ENCODE measurements at regions not wholly inside any gene's neighbourhood (a gene's known extent, or its start where the extent isn't known, plus 50 kb on each side); places are given as distances from the start of the nearest gene placed in this dataset.

- DNase-seq = no peak
Measured at GRCh38 chr7:41054960-41055661, 647.8 kb downstream of the INHBA start.

GRCh38 chr7:41053820-41054219, 649.1 kb downstream of the INHBA start:
- DNase-seq = no peak

- no peak for DNase-seq
Measured at GRCh38 chr7:41052736-41053135, 650.2 kb downstream of the INHBA start.

DNA sequence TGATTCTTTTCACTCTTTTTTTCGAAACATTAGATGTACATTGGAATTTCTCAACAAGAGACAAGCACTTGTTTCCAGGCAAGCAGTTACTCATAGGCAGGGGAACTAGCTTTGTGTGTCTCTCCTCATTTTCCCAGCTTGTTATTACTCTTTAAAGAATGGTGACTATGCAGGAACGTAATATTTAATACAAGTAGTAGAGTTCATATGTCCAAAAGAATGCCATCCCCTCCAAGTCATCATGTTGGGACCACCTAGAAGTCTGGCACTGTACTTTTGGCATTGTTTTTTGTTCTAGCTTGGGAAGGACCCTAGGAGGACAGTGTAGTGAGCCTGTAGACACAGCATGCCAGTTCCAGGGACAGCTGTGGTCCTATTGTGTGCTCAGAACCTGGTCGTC, 650.7 kb downstream of the INHBA start:
- no peak for DNase-seq

GRCh38 chr7:41051535-41051934, 651.4 kb downstream of the INHBA start:
- DNase-seq = no peak

DNA sequence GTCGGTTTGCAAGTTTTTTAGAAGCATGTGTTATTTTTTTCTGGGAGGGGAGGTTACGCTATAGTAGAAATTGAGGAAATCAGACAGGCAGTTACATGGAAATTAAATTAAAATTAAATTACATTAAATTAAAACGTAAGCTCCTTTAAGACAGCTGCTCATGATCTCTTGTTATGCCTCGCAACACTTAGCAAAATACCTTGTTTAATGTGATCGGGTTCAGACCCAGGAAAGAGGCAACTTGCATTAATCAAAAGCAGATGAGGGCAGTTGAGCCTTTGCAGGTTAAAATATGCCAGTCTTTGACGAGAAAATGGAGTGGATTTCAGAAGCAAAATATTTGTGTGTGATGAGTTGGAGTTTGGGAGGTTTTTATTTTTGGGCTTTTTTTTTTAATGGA, 651.8 kb downstream of the INHBA start:
- DNase-seq = no peak

- DNase-seq = no peak
Measured at GRCh38 chr7:41048771-41049170, 654.1 kb downstream of the INHBA start.

- no peak for DNase-seq
Measured at GRCh38 chr7:41047789-41048191, 655.1 kb downstream of the INHBA start.

DNA sequence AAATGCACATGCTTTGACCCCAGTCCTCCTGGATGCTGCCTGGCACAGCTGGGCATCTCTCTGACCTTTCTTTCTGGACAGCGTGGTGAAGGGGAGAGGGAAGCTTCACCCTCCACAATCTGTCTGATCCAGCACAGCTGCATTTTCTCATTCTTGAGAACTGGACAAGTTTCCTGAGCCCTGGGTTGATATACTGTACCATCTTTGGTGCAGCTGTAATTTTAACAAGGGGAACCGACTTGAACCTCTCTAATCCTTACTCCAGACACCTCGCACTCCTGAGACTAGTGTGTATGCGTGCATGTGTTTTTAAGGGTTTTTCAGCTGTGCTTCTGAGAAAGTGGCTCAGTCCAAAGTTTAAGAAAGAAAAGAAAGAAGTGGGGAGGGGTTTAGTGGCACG, 655.7 kb downstream of the INHBA start:
- no peak for DNase-seq

DNA sequence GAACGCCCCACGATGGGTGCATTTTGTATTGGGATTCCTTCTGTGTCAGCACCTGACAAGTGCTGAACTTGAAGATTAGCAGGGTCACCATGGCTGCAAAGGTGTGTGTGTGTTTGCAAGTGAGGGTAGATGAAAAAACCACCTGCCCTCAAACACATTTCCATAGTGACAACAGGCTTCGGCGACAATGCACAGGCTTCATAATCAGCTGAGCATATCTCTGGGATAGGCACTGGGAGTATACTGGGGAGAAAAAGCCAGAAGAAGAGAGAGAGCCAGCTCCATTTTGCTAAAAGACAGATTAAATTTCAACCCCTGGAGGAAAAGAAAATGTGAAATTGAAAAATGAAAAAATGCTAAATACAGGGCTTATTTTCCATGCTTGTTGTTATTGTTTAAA, 656.1 kb downstream of the INHBA start:
- no peak for DNase-seq

DNA sequence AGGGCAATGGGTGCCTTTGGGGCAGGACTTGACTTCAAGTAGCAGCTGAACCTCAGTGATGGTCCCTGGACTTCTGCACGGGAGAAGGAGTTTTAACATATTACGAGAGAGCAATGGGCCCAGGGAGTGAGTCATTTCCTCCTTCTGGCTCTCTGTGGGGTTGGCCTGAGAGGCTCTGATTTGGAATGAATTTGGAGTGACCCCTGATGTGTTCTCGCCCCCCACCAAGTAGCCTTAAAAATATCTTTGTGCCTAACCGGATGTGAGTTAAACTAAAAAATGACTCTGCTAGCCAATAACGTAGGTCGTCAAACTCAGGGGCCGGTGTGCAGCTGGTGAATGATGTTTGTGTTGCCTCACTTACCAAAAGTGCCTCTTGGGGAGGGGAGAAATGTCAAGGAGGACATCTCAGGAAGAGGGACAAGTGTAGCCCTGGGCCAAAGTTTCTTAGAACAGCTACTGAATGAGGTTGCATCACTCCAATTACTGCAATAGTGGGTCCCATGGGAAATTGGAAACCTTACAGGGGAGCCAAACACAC, 656.6 kb downstream of the INHBA start:
- no peak for DNase-seq

GRCh38 chr7:41045556-41046123, 657.2 kb downstream of the INHBA start:
- no peak for DNase-seq

DNA sequence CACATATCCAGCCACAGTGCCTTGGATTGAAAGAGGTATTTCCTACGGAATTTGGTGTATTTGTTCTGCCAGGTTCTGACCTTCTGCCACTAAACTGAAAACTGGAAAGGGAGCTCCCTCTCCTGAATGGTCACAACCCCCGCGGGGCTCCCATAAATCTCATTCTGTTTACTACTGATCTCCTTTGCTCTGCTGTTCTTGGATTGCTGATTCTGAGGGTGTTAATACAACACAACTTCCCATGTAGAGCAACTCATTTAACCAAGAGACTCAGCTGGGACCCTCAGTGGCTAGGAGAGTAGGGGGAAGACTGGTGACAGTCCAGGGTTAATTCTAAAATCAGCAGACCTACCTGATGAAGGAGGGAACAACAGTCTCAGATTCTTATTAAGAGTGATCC, 662.9 kb downstream of the INHBA start:
- no peak for DNase-seq

GRCh38 chr7:41039386-41039953, 663.4 kb downstream of the INHBA start:
- DNase-seq = no peak

- no peak for DNase-seq
Measured at GRCh38 chr7:41038211-41038610, 664.7 kb downstream of the INHBA start.

DNA sequence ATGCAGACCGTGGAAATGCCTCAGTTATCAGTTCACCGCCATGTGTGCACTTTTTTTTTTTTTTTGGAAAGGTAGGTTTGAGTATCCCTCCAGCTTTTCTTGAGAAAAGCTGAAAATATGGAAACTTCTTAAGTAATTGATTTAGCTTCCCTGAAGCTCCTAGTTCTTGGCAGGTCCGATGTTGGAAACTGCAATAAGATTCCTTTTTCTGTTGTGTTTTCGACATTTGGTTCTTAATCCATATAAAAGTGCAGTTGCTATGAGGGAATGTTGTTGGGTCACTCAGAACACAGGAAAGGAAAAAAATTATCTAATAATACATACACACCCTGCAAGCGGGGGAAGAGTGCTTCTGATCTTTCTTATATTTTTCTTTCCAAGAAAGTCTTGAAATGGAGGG, 665.2 kb downstream of the INHBA start:
- no peak for DNase-seq

DNA sequence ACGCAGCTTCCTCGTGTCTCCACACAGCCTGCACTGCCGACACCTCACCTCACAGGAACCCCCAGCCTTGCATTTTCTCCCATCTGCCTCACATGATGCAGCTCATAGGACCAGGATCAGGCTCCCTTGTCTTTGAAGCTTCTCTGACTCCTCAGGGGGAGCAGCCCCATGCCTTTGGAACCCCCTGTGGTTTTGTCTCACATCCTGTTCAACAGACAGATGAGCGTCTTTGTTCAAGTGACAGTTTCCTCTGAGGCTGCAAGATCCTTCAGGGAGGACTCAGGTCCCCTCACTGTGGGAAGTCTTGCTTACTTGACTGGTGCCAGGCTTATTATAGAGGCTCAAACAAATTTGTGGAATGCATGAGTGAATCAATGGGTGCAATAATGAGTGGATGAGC, 667.1 kb downstream of the INHBA start:
- no peak for DNase-seq

GRCh38 chr7:41033500-41033899, 669.4 kb downstream of the INHBA start:
- no peak for DNase-seq

DNA sequence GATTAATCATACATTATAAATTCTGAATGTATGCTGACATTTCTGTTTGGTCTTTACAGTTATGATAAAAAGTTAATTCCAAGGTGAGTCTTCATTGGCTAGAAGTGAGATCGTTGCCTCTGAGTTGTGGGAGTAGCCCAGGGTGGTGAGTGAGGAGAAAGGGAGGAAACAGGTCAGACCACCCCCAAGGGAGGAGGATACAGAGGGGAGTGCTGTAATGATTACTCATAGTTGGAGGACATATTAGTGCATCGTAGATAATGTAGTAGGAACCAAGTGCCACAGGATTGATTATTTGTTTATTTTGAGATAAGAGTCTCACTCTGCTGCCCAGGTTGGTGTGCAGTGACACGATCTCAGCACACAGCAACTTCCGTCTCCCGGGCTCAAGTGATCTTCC, 672.2 kb downstream of the INHBA start:
- no peak for DNase-seq

- no peak for DNase-seq
Measured at GRCh38 chr7:41029072-41029499, 673.8 kb downstream of the INHBA start.

GRCh38 chr7:41028580-41028979, 674.3 kb downstream of the INHBA start:
- DNase-seq = no peak

GRCh38 chr7:41027428-41028115, 675.3 kb downstream of the INHBA start:
- no peak for DNase-seq

GRCh38 chr7:41024126-41024525, 678.8 kb downstream of the INHBA start:
- DNase-seq = no peak

GRCh38 chr7:41020056-41020455, 682.8 kb downstream of the INHBA start:
- no peak for DNase-seq

Data from NCI-H1048 (cell line).